ENCODE measurements at regions not wholly inside any gene's neighbourhood (a gene's known extent, or its start where the extent isn't known, plus 50 kb on each side); places are given as distances from the start of the nearest gene placed in this dataset.

GRCh38 chr5:125396462-125396861, 650.0 kb upstream of the ZNF608 start:
- Histone ChIP-seq H3K4me1 (no peaks in the 10 kb centered on the region), H3K9me3 (peaks cover 0 to 5% (median 2%) of the 10 kb centered on the region in 4 donors), H3K36me3 (no peaks in the 10 kb centered on the region), H3K27me3 (no peaks in the 10 kb centered on the region), H3K27ac (replicated peaks in 1 of 4) (no peak overlapping the region), H3K4me3 (no peak overlapping the region)
- 95% methylated on average over 1 of the region's 1 CpG for WGBS
- no peak for DNase-seq (ENCODE audit: extremely low spot score)
- intact Hi-C loops (cut with DNase I) = no loop called here
- TF ChIP-seq POLR2A (IDR thresholded peaks at IDR 0.05; ENCODE audit: low read depth) (no peak), EP300 (IDR thresholded peaks at IDR 0.05) (no peak), POLR2AphosphoS5 (IDR thresholded peaks at IDR 0.05) (no peak), CTCF (IDR thresholded peaks at IDR 0.05) (no peak)

GRCh38 chr5:125398466-125398865, 652.0 kb upstream of the ZNF608 start:
- 91% methylated on average over 2 of the region's 2 CpGs for WGBS
- TF ChIP-seq POLR2A (IDR thresholded peaks at IDR 0.05; ENCODE audit: low read depth) (no peak), EP300 (IDR thresholded peaks at IDR 0.05) (no peak), POLR2AphosphoS5 (IDR thresholded peaks at IDR 0.05) (no peak), CTCF (IDR thresholded peaks at IDR 0.05) (no peak)
- no peak for DNase-seq (ENCODE audit: extremely low spot score)
- intact Hi-C loops (cut with DNase I) = no loop called here
- Histone ChIP-seq H3K4me3 (no peak overlapping the region), H3K27me3 (no peaks in the 10 kb centered on the region), H3K36me3 (no peaks in the 10 kb centered on the region), H3K4me1 (peaks cover 0 to 9% (median 3%) of the 10 kb centered on the region in 4 donors), H3K27ac (replicated peaks in 1 of 4) (no peak overlapping the region), H3K9me3 (peaks cover 0 to 5% (median 2%) of the 10 kb centered on the region in 4 donors)

GRCh38 chr5:125399885-125400284, 653.4 kb upstream of the ZNF608 start:
- H3K36me3 ChIP-seq = no peaks in the 10 kb centered on the region
- peaks cover 0 to 5% (median 2%) of the 10 kb centered on the region in 4 donors for H3K9me3 ChIP-seq
- no peak overlapping the region for H3K27ac ChIP-seq (replicated peaks in 1 of 4)
- no peak for TF ChIP-seq POLR2AphosphoS5 (IDR thresholded peaks at IDR 0.05)
- no peaks in the 10 kb centered on the region for H3K27me3 ChIP-seq
- DNase-seq (ENCODE audit: extremely low spot score) = no peak
- intact Hi-C loops (cut with DNase I) = no loop called here
- peaks cover 0 to 9% (median 3%) of the 10 kb centered on the region in 4 donors for H3K4me1 ChIP-seq
- WGBS = 100% methylated on average over 3 of the region's 3 CpGs
- H3K4me3 ChIP-seq = no peak overlapping the region

- Histone ChIP-seq H3K36me3 (no peaks in the 10 kb centered on the region), H3K4me1 (peaks cover 0 to 9% (median 3%) of the 10 kb centered on the region in 4 donors), H3K27ac (replicated peaks in 1 of 4) (no peak overlapping the region), H3K27me3 (no peaks in the 10 kb centered on the region), H3K9me3 (peaks cover 0 to 4% (median 0%) of the 10 kb centered on the region in 4 donors), H3K4me3 (no peak overlapping the region)
- no peak for TF ChIP-seq POLR2AphosphoS5 (IDR thresholded peaks at IDR 0.05)
- TF ChIP-seq EP300 (IDR thresholded peaks at IDR 0.05) = no peak
- no peak for TF ChIP-seq CTCF (IDR thresholded peaks at IDR 0.05)
- no peak for TF ChIP-seq POLR2A (IDR thresholded peaks at IDR 0.05; ENCODE audit: low read depth)
- intact Hi-C loops (cut with DNase I) = no loop called here
- WGBS = 83% methylated on average over 5 of the region's 5 CpGs
- no peak for DNase-seq (ENCODE audit: extremely low spot score)
Measured at GRCh38 chr5:125401724-125402622, 655.5 kb upstream of the ZNF608 start.

- intact Hi-C loops (cut with DNase I) = no loop called here
- TF ChIP-seq POLR2A (IDR thresholded peaks at IDR 0.05; ENCODE audit: low read depth) = no peak
- DNase-seq (ENCODE audit: extremely low spot score) = no peak
- Histone ChIP-seq H3K4me1 (peaks cover 0 to 12% (median 3%) of the 10 kb centered on the region in 4 donors), H3K4me3 (no peak overlapping the region), H3K9me3 (peaks cover 0 to 4% (median 0%) of the 10 kb centered on the region in 4 donors), H3K27me3 (no peaks in the 10 kb centered on the region), H3K36me3 (no peaks in the 10 kb centered on the region), H3K27ac (replicated peaks in 1 of 4) (no peak overlapping the region)
- WGBS = 74% methylated on average over 4 of the region's 4 CpGs
Measured at GRCh38 chr5:125402787-125403186, 656.3 kb upstream of the ZNF608 start.

Measured in esophagus muscularis mucosa (tissue), 4 donors.